HG03378 (cell line): ENCODE measurements at regions not wholly inside any gene's neighbourhood (a gene's known extent, or its start where the extent isn't known, plus 50 kb on each side); places are given as distances from the start of the nearest gene placed in this dataset.
"Not testable (repeated sequence)": the region's sequence is repeated elsewhere in the genome, so short reads cannot be mapped to it uniquely, and the experiment has no call there.

Source experiments
- ATAC-seq: cut with Tn5 transposase; IDR thresholded peaks from one replicate; pipeline ENCODE4 v1.9.1; 2021; ENCODE audit warnings: mild to moderate bottlenecking, moderate library complexity; ENCODE audit not compliant: unreplicated experiment

DNA sequence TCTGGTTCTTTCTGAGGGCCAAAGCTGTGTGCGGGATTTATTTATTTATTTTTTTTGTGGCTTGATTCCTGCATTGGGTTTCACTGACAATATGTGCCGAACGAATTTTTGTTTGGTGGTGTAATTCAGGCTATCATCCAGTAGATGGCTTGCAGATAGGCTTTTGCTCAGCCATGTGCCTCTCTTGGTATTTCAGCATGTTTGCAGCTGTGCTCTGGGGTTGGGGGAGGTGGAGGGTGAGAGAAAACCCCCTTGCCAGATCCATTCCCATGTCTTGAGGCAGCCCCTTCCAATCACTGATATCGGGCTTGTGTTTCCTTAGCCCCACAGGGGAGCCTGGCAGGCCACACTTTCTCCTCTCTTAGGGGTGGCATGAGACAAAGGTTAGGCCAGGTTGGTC, 302.4 kb downstream of the PTGER3 start:
- ATAC-seq = no peak

DNA sequence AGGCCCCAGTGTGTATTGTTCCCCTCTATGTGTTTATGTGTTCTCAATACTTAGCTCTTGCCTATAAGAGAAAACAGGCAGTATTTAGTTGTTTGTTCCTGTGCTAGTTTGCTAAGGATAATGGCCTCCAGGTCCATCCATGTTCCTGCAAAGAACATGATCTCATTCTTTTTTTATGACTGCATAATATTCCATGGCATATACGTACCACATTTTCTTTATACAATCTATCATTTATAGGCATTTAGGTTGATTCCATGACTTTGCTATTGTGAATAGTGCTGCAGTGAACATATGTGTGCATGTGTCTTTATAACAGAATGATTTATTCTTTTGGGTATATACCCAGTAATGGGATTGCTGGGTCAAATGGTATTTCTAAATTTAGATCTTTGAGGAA, 301.6 kb downstream of the PTGER3 start:
- not testable (repeated sequence) for ATAC-seq

DNA sequence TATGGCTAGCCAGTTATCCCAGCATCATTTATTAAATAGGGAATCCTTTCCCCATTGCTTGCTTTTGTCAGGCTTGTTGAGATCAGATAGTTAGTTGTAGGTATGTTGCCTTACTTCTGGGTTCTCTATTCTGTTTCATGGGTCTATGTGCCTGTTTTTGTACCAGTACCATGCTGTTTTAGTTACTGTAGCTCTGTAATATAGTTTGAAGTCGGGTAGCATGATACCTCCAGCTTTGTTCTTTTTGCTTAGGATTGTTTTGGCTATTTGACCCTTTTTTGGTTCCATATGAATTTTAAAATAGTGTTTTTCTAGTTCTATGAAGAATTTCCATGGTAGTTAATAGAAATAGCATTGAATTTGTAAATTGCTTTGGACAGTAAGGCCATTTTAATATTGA, 300.5 kb downstream of the PTGER3 start:
- ATAC-seq = not testable (repeated sequence)

DNA sequence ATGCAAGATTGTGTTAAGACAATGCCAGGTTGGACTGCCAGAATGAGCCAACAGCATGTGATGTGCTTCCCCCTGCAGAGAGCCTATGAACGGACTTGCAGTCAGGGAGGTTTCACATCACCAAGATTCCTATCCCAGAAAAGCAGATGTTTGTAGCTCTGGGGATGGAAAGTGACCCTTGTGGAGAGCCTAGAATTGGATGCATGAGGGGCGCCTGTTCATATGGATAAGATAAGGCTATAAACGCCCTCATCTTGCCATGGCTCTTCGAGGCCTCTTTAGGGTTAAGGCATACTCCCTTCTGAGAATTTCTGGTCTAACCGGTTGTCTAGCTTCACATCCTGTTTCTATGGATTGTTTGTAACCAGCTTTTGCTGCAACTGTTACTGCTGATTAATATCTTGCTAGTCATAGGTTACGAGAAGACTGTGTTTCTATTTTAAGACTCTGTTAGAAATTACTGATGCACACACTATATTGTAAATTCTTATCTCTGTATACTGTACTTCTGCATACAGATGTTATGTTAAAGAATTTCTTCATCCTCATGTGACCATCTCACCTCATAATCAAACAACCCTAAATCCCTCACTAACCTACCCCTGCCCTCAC, 295.8 kb downstream of the PTGER3 start:
- not testable (repeated sequence) for ATAC-seq

DNA sequence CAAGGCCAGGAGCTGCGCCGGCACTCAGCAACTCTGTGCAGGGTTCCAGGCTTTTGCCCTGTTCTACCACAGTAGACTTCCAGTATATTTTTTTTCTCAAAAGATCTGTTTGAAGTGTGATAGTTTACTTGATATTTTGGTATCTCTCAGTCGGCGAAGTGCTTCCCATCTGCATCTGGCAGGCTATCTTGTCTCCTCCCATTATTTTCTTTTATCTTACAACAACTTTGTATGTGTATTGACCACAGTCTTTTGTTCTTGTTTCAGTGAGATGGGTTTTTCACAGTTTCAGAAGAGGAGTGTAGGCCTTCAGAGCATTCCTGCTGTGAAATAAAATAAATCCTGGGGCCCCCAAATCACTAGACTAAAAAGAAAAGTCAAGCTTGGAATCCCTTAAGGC, 292.9 kb downstream of the PTGER3 start:
- no peak for ATAC-seq

DNA sequence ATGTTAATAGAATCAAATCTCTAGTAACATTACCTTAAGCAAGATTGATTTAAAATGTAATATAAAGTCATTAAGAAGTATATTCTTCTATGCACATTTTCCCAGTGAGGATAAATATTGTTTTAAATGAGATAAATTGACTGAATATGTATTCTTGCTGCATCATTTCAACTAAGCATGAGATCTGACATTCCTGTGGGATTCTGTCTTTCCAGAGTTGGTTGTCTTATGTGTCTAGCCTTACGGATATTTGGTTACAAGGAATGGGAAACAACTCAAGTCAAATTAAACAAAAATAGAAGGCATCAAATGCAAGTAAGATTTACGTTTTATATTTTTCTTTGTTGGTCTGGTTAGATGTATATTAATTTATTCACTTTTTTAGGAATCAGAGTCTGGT, 287.5 kb downstream of the PTGER3 start:
- no peak for ATAC-seq

DNA sequence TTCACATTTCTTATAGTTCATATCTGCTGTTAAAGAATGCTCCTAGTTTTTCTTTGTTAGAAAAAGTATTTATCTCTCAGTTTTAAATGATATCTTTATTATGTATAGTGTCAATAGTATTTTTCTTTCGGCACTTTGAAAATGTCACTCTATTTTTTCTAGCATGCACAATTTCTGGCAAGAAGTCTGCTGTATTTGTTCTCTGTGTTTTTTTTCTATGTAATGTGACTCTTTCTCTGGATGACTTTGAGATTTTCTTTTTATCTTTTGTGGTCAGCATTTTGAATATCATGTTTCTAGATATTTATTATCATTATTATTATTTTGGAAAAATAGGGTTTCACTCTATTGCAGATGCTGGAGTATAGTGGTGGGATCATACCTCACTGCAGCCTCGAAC, 285.2 kb downstream of the PTGER3 start:
- ATAC-seq = no peak

DNA sequence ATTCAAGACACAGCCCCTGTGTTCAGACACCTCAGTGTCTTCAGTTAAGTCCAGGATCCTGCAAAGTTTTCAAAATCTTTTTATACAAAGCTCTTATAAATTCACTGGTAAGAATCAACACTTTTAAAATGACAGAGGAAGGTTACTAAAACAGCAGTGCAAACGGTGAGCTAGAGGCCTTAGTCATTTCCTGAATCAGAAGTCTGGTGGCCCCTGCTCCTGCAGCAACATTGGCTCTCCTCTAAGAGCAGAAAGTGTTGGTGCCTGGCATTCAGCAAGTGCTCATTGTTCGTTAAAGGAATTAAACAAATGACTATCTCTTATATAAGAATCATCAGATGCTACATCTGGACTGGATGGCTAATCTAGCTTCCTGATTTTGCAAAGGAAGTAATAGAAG, 282.9 kb downstream of the PTGER3 start:
- no peak for ATAC-seq

DNA sequence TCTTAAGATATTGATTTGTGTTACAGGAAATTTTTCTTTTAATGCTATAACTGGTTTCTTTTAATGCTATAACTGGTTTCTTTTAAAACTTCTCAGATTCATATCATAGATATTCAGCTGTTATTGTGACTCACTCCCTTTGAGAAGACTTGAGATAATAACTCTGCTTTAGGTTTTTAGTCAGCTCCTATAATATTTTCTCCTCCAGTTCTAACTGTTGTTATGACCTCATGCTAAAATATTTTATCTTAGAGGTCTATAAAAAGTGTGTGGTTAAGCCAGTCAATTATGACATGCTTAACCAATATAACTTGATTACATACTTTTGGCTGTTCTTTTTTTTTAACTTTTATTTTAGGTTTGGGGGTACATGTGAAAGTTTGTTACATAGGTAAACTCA, 280.2 kb downstream of the PTGER3 start:
- no peak for ATAC-seq

DNA sequence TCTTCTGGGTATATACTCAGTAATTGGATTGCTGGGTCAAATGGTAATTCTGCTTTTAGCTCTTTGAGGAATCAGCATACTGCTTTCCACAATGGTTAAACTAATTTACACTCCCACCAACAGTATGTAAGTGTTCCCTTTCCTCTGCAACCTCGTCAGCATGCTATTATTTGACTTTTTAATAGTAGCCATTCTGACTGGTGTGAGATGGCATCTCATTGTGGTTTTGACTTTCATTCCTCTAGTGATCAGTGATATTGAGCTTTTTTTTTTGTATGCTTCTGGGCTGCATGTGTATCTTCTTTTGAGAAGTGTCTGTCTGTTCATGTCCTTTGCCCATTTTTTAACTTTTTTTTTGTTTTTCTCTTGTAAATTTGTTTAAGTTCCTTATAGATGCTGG, 279.4 kb downstream of the PTGER3 start:
- ATAC-seq = no peak

DNA sequence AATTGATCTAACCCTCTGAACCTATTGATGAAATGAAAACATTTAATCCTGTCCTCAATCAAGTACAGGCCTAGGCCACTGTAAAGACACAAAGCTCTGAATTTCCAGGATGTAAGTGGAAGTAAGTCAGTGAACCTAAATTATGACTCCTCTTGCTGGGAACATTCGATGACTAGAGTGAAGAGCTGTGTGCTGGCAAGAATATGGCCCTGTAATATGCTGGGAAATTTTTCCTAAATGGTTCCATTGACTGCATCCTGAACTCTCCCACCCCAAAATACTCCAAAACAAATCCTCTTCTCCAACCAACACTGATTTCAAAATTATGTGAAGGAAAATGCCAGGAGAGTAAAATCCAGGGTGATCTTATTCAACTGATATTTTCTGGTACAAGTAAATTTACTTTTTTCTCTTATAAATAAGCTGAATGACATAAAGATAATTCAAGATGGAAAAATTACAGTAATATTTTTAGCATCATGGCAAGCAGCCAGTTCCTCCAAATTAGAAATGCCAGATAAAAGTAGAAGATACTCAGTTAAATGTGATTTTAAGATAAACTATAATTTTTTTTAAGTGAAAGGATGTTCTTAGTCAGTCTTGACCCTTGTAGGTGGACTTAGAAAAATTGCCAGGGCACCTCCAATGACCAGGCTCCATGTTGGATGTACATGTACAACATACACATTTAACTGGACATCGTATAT, 269.4 kb downstream of the PTGER3 start:
- no peak for ATAC-seq

DNA sequence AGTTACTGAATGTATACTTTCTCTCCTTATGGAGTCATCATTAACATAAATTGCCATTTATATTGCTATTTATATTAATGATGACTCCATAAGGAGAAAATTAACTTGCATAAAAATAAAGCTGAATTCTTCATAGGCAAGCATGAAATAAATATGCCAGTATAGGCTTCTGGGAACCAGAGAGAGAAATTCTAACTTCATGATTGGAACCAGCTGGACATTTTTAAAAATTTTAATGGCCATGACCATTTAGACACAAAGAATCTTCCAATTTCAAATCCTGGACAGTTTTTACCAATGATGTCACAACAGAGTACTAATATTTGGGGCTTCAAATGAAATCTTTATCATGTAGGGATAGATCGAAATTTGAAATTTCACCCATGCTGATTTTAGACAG, 268.7 kb downstream of the PTGER3 start:
- no peak for ATAC-seq

DNA sequence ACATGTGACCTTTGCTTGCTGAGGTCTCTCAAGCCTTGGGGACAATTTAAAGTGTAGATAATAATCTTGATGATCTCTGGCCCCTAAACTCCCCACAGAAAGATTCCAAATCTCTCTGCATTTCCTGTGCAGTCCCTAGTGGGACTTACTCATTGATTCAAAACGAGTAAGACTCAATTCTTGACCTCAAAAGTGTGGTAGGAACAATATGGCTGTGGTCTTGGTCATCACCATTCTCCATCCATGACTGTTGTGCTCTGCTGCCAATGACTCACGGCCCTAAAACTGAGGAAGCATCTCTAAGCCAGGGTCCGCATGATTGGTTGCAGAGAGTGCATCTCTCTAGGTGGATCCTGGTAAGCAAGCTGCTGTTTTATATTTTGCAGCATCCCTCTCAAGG, 268.0 kb downstream of the PTGER3 start:
- no peak for ATAC-seq

DNA sequence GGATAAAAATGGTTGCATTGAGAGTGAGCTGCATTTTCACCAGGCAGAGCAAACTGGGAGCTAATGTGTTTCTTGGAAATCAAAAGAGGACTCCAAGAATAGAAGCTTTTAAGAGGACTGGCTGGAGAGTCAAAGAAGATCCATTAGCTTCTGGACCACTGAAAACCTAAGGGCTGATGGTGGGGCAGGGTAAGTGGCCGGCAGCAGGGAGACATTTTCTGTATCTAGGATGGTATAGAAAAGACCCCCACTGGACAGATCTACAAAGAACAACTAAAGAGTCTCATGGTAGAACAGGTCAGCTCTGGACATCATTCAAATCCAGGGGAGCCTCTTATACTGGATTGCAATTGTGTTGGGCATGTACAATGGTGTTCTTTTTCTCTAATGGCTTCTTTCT, 262.3 kb downstream of the PTGER3 start:
- no peak for ATAC-seq

DNA sequence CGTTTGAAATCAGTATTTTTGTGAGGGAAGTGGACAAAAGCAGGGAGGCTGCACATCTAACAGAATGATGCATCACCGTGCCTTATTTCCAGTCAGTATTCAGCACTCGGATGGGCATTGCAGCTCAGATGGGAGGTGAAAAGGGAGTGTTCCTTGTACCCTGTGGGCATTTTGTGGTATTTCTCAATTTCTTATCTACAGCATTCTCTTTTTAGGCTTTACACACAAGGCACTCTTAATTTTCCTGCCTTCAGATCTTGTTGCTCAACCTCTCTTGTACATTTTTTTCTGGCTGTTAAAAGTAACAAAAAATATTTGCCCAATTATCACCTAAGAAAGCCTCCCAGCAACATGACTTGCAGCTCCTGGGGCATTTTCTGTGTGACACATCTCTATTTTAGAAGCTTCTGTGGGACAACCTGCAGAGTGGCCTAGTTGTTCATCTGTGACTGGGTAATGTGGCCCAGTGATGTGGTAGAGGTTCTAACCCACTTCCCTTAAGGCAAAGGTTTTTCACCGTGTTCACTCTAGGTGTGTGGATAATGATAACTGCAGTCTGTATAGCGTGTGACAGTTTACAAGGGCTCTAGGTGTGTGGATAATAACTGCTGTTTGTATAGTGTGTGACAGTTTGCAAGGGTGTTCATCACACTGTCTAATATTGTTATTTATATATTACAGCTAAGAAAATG, 257.2 kb downstream of the PTGER3 start:
- ATAC-seq = no peak

DNA sequence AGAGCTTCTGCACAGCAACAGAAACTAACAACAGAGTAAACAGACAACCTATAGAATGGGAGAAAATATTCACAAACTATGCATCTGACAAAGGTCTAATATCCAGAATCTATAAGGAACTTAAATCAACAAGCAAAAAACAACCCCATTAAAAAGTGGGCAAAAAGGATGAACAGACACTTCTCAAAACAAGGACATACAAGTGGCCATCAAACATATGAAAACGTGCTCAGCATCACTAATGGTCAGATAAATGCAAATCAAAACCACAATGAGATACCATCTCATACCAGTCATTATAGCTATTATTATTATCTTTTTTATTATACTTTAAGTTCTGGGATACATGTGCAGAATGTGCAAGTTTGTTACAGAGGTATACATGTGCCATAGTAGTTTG, 252.6 kb downstream of the PTGER3 start:
- ATAC-seq = not testable (repeated sequence)

DNA sequence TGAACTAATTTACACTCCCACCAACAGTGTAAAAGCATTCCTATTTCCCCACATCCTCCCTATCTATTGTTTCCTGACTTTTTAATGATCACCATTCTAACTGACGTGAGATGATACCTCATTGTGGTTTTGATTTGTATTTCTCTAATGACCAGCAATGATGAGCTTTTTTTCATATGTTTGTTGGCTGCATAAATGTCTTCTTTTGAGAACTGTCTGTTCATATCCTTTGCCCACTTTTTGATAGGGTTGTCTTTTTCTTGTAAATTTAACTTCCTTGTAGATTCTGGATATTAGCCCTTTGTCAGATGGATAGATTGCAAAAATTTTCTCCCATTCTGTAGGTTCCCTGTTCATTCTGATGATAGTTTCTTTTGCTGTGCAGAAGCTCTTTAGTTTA, 251.3 kb downstream of the PTGER3 start:
- ATAC-seq = not testable (repeated sequence)

DNA sequence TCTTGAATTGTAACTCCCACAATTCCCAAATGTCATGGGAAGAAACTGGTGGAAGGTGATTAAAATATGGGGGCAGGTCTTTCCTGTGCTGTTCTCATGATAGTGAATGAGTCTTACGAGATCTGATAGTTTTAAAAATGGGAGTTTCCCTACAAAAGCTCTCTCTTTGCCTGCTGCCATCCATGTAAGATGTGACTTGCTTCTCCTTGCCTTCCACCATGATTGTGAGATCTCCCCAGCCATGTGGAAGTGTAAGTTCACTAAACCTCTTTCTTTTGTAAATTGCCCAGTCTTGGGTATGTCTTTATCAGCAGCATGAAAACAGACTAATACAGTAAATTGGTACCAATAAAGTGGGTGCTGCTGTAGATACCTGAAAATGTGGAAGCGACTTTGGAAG, 245.0 kb downstream of the PTGER3 start:
- ATAC-seq = not testable (repeated sequence)

DNA sequence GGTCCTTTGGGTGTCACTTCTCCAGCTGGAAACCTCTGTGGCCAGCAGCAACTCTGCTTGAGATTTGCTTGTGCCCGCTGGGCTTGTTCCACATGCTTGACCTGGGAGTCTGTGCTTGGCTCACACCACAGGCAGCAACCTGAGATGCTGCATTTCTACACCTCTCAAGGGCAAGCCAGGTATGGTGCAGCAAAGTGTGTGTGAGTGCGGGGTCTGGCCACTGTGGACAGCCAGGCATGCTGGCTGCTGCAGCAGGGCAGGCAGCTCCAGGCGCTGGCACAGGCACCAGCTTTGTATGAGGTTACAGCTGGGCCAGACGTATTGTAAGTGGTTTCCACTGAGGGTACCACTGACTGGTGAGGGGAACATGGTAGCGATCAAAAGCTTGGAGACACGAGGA, 242.0 kb downstream of the PTGER3 start:
- no peak for ATAC-seq

DNA sequence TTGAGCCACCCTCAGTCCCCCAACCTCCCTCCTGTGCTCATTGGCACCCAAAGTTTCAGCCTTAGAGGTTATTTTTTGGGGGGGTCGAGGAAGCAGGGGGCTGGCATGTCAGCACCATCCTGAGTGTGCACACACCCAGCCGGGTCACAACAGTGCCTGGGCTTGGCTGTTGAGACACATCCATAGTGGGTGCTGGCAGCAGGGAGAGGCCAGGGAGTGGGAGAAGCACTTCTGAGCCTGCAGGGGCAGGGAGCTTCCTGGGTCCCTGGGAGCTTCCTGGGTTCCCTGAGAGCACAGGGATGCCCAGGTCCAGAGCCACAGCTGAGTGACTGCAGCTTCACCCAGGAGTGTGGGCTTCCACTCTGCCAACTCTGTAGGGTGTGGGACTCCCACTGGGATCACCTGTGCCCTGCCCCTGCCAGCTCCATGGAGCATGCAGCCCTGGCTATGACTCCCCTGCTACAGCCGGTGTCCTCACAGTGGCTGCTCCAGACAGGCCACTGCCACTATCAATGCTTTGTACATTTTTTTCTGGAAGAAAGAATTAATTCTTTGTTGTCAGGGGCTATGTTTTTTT, 240.4 kb downstream of the PTGER3 start:
- no peak for ATAC-seq

DNA sequence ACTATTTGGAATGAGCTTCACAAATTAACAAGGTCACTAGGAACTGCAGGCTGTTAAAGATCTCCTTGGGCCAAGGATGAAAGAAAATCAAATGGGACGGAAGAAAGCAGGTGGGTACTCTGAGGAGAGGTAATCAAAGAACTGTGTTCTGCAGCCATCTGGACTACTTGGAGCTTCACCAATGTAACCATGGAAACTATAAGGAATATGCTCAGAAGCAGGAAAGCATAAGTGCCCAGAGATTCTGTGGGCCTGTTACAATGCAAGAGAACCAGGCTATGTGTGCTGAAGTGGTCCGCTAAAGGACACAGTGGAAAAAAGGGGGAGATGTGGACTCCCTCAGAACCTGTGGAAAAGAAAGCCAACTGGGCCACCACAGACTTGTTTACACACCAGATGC, 238.5 kb downstream of the PTGER3 start:
- no peak for ATAC-seq

DNA sequence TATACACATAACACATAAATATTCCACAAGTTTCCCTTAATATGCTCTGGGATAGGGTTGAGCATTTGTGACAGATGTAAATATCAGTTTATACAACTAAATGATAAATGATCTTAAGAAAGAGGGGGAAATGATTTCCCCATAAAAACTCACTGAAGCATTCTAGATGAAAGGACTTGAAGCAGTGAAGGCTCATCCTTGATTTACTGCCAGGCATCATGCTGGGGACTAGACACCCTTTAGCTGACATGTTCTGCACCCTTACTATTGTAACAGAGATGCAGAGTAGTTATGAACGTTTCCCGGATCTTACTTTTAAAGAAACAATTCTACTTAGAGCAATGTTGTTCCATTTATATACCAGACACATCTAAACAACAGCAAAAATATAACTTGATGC, 235.8 kb downstream of the PTGER3 start:
- ATAC-seq = no peak
